Endothelial cell of hepatic sinusoid (primary cell): ENCODE measurements at regions not wholly inside any gene's neighbourhood (a gene's known extent, or its start where the extent isn't known, plus 50 kb on each side); places are given as distances from the start of the nearest gene placed in this dataset.
"Not testable (repeated sequence)": the region's sequence is repeated elsewhere in the genome, so short reads cannot be mapped to it uniquely, and the experiment has no call there.

Source experiments
- in situ Hi-C: cut with HindIII; loops from 2 replicates; pipeline ENCODE4 v1.10.0; 2017; ENCODE audit warnings: low sequenced_read_pairs

- in situ Hi-C loops = no loop called here
These were observed 216.1 kb downstream of the TRIM36 start for GRCh38 chr5:114953565-114953964.

GRCh38 chr5:114952876-114953275 lies 216.8 kb downstream of the TRIM36 start:
- in situ Hi-C loops = no loop called here

- in situ Hi-C loops = no loop called here
These were observed 220.0 kb downstream of the TRIM36 start for GRCh38 chr5:114949756-114950155.

GRCh38 chr5:114948986-114949621 lies 220.6 kb downstream of the TRIM36 start:
- in situ Hi-C loops = no loop called here

- in situ Hi-C loops = no loop called here
These were observed 221.3 kb downstream of the TRIM36 start for GRCh38 chr5:114948363-114948762.

GRCh38 chr5:114940709-114941108 lies 229.0 kb downstream of the TRIM36 start:
- in situ Hi-C loops = no loop called here

- in situ Hi-C loops = no loop called here
These were observed 234.2 kb downstream of the TRIM36 start for GRCh38 chr5:114935490-114935889.

- in situ Hi-C loops = no loop called here
These were observed 240.9 kb downstream of the TRIM36 start for GRCh38 chr5:114928644-114929462.

GRCh38 chr5:114924769-114925168 lies 244.9 kb downstream of the TRIM36 start:
- in situ Hi-C loops = no loop called here

GRCh38 chr5:114912189-114912920 lies 257.4 kb downstream of the TRIM36 start:
- in situ Hi-C loops = no loop called here

GRCh38 chr5:114910727-114911126 lies 259.0 kb downstream of the TRIM36 start:
- in situ Hi-C loops = no loop called here

GRCh38 chr5:114909424-114909823 lies 260.3 kb downstream of the TRIM36 start:
- in situ Hi-C loops = no loop called here

GRCh38 chr5:114903767-114904166 lies 265.9 kb downstream of the TRIM36 start:
- in situ Hi-C loops = no loop called here

- in situ Hi-C loops = no loop called here
These were observed 271.1 kb downstream of the TRIM36 start for GRCh38 chr5:114898602-114899001.

GRCh38 chr5:114883675-114884074 lies 286.0 kb downstream of the TRIM36 start:
- in situ Hi-C loops = no loop called here

- in situ Hi-C loops = no loop called here
These were observed 310.3 kb downstream of the TRIM36 start for GRCh38 chr5:114859438-114859735.

GRCh38 chr5:114858665-114859437 lies 310.9 kb downstream of the TRIM36 start:
- in situ Hi-C loops = no loop called here

- in situ Hi-C loops = no loop called here
These were observed 311.7 kb downstream of the TRIM36 start for GRCh38 chr5:114857941-114858551.

- in situ Hi-C loops = not testable (repeated sequence)
These were observed 325.0 kb downstream of the TRIM36 start for GRCh38 chr5:114844711-114845110.

- in situ Hi-C loops = no loop called here
These were observed 330.3 kb downstream of the TRIM36 start for GRCh38 chr5:114839360-114839759.

- in situ Hi-C loops = no loop called here
These were observed 330.8 kb downstream of the TRIM36 start for GRCh38 chr5:114838937-114839336.
